HL-60 (cell line): ENCODE measurements at regions not wholly inside any gene's neighbourhood (a gene's known extent, or its start where the extent isn't known, plus 50 kb on each side); places are given as distances from the start of the nearest gene placed in this dataset.

Source experiments
- DNase-seq, 2 experiments: peaks; one replicate each; pipeline ENCODE4 v3.0.0-alpha.2; 2010 to 2020; ENCODE audit warnings: low read depth in 1 of 2, low spot score in 1 of 2
- H3K27ac ChIP-seq: fragments of 250-450 bp; sonication (Bioruptor Pico); replicated peaks from 2 replicates; pipeline ENCODE4 v1.5.1; 2020; ENCODE audit warnings: mild to moderate bottlenecking, moderate library complexity
- H3K27me3 ChIP-seq: fragments of 250-450 bp; sonication (Bioruptor Pico); 2 replicates; pipeline ENCODE4 v1.5.1; 2021; ENCODE audit warnings: mild to moderate bottlenecking, moderate library complexity; ENCODE audit not compliant: insufficient read depth, poor library complexity, severe bottlenecking
- H3K4me3 ChIP-seq: replicated peaks from 2 replicates; pipeline ENCODE4 v1.5.1; 2011; ENCODE audit warnings: mild to moderate bottlenecking, control low read depth, low read length; ENCODE audit not compliant: insufficient read depth
- CTCF ChIP-seq: IDR thresholded peaks from one replicate; pipeline ENCODE4 v1.5.1; 2011; ENCODE audit warnings: low read length, control low read depth, inconsistent platforms; ENCODE audit not compliant: insufficient read depth
- GABPA ChIP-seq: IDR thresholded peaks from 2 replicates; pipeline ENCODE4 v1.6.1; 2012; ENCODE audit warnings: low read depth
- POLR2AphosphoS5 ChIP-seq: IDR thresholded peaks from 2 replicates; pipeline ENCODE4 v1.6.1; 2012; ENCODE audit warnings: low read depth
- REST ChIP-seq: IDR thresholded peaks from 2 replicates; pipeline ENCODE4 v1.6.1; 2012; ENCODE audit warnings: low read depth; ENCODE audit not compliant: insufficient replicate concordance
- SPI1 ChIP-seq: IDR thresholded peaks from 2 replicates; pipeline ENCODE4 v1.6.1; 2012; ENCODE audit warnings: low read depth, mild to moderate bottlenecking, borderline replicate concordance

GRCh38 chr14:46197856-46198255 lies 453.7 kb downstream of the RPL10L start:
- no peak for TF ChIP-seq POLR2AphosphoS5
- no peak for TF ChIP-seq SPI1
- TF ChIP-seq REST: no peak
- TF ChIP-seq CTCF: no peak
- no peak for TF ChIP-seq GABPA
- H3K4me3 ChIP-seq: no peak overlapping the region
- no peaks in the 10 kb centered on the region for H3K27me3 ChIP-seq
- H3K27ac ChIP-seq: no peak overlapping the region
- no peak for DNase-seq
